ENCODE measurements at regions not wholly inside any gene's neighbourhood (a gene's known extent, or its start where the extent isn't known, plus 50 kb on each side); places are given as distances from the start of the nearest gene placed in this dataset.

GRCh38 chr10:33537066-33537465, 202.6 kb upstream of the NRP1 start:
- Histone ChIP-seq H3K9me1 (ENCODE audit: control insufficient read depth, extremely low read depth, insufficient read depth, low read length) (no peaks in the 10 kb centered on the region), H3K27me3 (ENCODE audit: control insufficient read depth, extremely low read depth, insufficient read depth, low read length) (no peaks in the 10 kb centered on the region), H3K4me1 (ENCODE audit: control insufficient read depth, extremely low read depth, insufficient read depth, low read length) (peaks cover 2% of the 10 kb centered on the region), H3K4me3 (ENCODE audit: control insufficient read depth in 2 of 3, extremely low read depth in 1 of 3, insufficient read depth in 2 of 3, low read depth in 1 of 3, low read length in 3 of 3) (no peak overlapping the region), H2AFZ (ENCODE audit: control insufficient read depth, low read length) (no peak overlapping the region), H3K27ac (ENCODE audit: control insufficient read depth, insufficient read depth, low read length) (no peak overlapping the region), H3K36me3 (ENCODE audit: control insufficient read depth in 2 of 2, extremely low read depth in 1 of 2, insufficient read depth in 2 of 2, low read length in 2 of 2) (no peaks in the 10 kb centered on the region), H3K4me2 (ENCODE audit: control insufficient read depth, extremely low read depth, insufficient read depth, low read depth, low read length) (no peak overlapping the region), H3K9me3 (ENCODE audit: control insufficient read depth, low read depth, low read length) (no peaks in the 10 kb centered on the region), H4K20me1 (ENCODE audit: control insufficient read depth, extremely low read depth, insufficient read depth, low read length) (no peaks in the 10 kb centered on the region), H3K9ac (ENCODE audit: control insufficient read depth, extremely low read depth, insufficient read depth, low read length) (no peak overlapping the region), H3K79me2 (ENCODE audit: control insufficient read depth, insufficient read depth, low read length) (no peaks in the 10 kb centered on the region)
- TF ChIP-seq EZH2 (IDR thresholded peaks at IDR 0.05; ENCODE audit: low read length) (no peak), CTCF (optimal IDR thresholded peaks at IDR 0.05 in 1 of 3, IDR thresholded peaks at IDR 0.05 in 1 of 3, conservative IDR thresholded peaks at IDR 0.05 in 1 of 3; ENCODE audit: extremely low read depth in 1 of 3, insufficient read depth in 2 of 3, low read length in 3 of 3) (no peak)
- no peak for FAIRE-seq
- no peak for DNase-seq (ENCODE audit: low read depth, low spot score)
- dilution Hi-C loops (cut with MboI; ENCODE audit: extremely low pct_ligation_motif_present, low sequenced_read_pairs) = no loop called here

GRCh38 chr10:33536508-33536907, 202.0 kb upstream of the NRP1 start:
- Histone ChIP-seq H3K27ac (ENCODE audit: control insufficient read depth, insufficient read depth, low read length) (no peak overlapping the region), H3K4me2 (ENCODE audit: control insufficient read depth, extremely low read depth, insufficient read depth, low read depth, low read length) (no peak overlapping the region), H3K9ac (ENCODE audit: control insufficient read depth, extremely low read depth, insufficient read depth, low read length) (no peak overlapping the region), H4K20me1 (ENCODE audit: control insufficient read depth, extremely low read depth, insufficient read depth, low read length) (no peaks in the 10 kb centered on the region), H3K36me3 (ENCODE audit: control insufficient read depth in 2 of 2, extremely low read depth in 1 of 2, insufficient read depth in 2 of 2, low read length in 2 of 2) (no peaks in the 10 kb centered on the region), H3K9me3 (ENCODE audit: control insufficient read depth, low read depth, low read length) (no peaks in the 10 kb centered on the region), H3K9me1 (ENCODE audit: control insufficient read depth, extremely low read depth, insufficient read depth, low read length) (no peaks in the 10 kb centered on the region), H3K79me2 (ENCODE audit: control insufficient read depth, insufficient read depth, low read length) (no peaks in the 10 kb centered on the region), H3K4me1 (ENCODE audit: control insufficient read depth, extremely low read depth, insufficient read depth, low read length) (no peaks in the 10 kb centered on the region), H3K27me3 (ENCODE audit: control insufficient read depth, extremely low read depth, insufficient read depth, low read length) (no peaks in the 10 kb centered on the region), H3K4me3 (ENCODE audit: control insufficient read depth in 2 of 3, extremely low read depth in 1 of 3, insufficient read depth in 2 of 3, low read depth in 1 of 3, low read length in 3 of 3) (no peak overlapping the region), H2AFZ (ENCODE audit: control insufficient read depth, low read length) (no peak overlapping the region)
- TF ChIP-seq EZH2 (IDR thresholded peaks at IDR 0.05; ENCODE audit: low read length) (no peak), CTCF (optimal IDR thresholded peaks at IDR 0.05 in 1 of 3, IDR thresholded peaks at IDR 0.05 in 1 of 3, conservative IDR thresholded peaks at IDR 0.05 in 1 of 3; ENCODE audit: extremely low read depth in 1 of 3, insufficient read depth in 2 of 3, low read length in 3 of 3) (no peak)
- DNase-seq (ENCODE audit: low read depth, low spot score) (no peak), FAIRE-seq (no peak)
- dilution Hi-C loops (cut with MboI; ENCODE audit: extremely low pct_ligation_motif_present, low sequenced_read_pairs) = no loop called here

Data from keratinocyte (primary cell).